VCaP (cell line): ENCODE measurements at regions not wholly inside any gene's neighbourhood (a gene's known extent, or its start where the extent isn't known, plus 50 kb on each side); places are given as distances from the start of the nearest gene placed in this dataset.

Experiments
- H3K27ac ChIP-seq: fragments of 450-650 bp; 2 replicates; pipeline ENCODE4 v1.5.1; 2017
- CTCF ChIP-seq: fragments of 450-650 bp; conservative IDR thresholded peaks from 2 replicates; pipeline ENCODE4 v1.5.1; 2017; ENCODE audit warnings: mild to moderate bottlenecking, moderate library complexity

GRCh38 chr17:12256380-12256995 lies 235.8 kb downstream of the MAP2K4 start:
- TF ChIP-seq CTCF: peak; percentile 87
- H3K27ac ChIP-seq: no peak overlapping the region

- no peak overlapping the region for H3K27ac ChIP-seq
These were observed 236.5 kb downstream of the MAP2K4 start for GRCh38 chr17:12257176-12257575.

GRCh38 chr17:12261354-12261753 lies 240.7 kb downstream of the MAP2K4 start:
- no peak for TF ChIP-seq CTCF

More at GRCh38 chr17:12257176-12257575, 236.5 kb downstream of the MAP2K4 start:
- TF ChIP-seq CTCF: no peak

GRCh38 chr17:12269751-12270150 lies 249.1 kb downstream of the MAP2K4 start:
- no peak for TF ChIP-seq CTCF
- no peak overlapping the region for H3K27ac ChIP-seq

More at GRCh38 chr17:12261354-12261753, 240.7 kb downstream of the MAP2K4 start:
- H3K27ac ChIP-seq: no peak overlapping the region

- TF ChIP-seq CTCF: no peak
- peak overlapping the region; percentile 16; the same call in 1 of the 2 replicates for H3K27ac ChIP-seq
These were observed 257.1 kb downstream of the MAP2K4 start for GRCh38 chr17:12277827-12278226.

- no peak for TF ChIP-seq CTCF
- H3K27ac ChIP-seq: no peak overlapping the region
These were observed 261.4 kb downstream of the MAP2K4 start for GRCh38 chr17:12282056-12282455.

GRCh38 chr17:12287953-12288352 lies 267.3 kb downstream of the MAP2K4 start:
- no peak for TF ChIP-seq CTCF

More at GRCh38 chr17:12287953-12288352, 267.3 kb downstream of the MAP2K4 start:
- no peak overlapping the region for H3K27ac ChIP-seq
